OCI-LY7 (cell line): ENCODE measurements at regions not wholly inside any gene's neighbourhood (a gene's known extent, or its start where the extent isn't known, plus 50 kb on each side); places are given as distances from the start of the nearest gene placed in this dataset.
A peak's percentile ranks its signal among the peaks of the same experiment; 100 is the strongest.

Experiments
- BruUV-seq: library from RNA; stranded (reverse); fragments of 400-500 nt; replicated peaks from 2 replicates; lab custom pipeline; 2021; lab: Mats Ljungman, UMichigan
- CTCF ChIA-PET: fragments of 300-600 bp; sonication (Branson Sonifier 250); formaldehyde crosslinking; loops from one replicate; lab custom pipeline; 2022; ENCODE audit warnings: antibody characterized with exemption; ENCODE audit not compliant: unreplicated experiment; lab: Charles Lee
- POLR2A ChIA-PET: fragments of 300-600 bp; sonication (Branson Sonifier 250); formaldehyde crosslinking; loops from one replicate; lab custom pipeline; 2022; ENCODE audit warnings: antibody characterized with exemption; lab: Charles Lee
- DNase-seq: peaks from one replicate; pipeline ENCODE4 v3.0.0-alpha.2; 2015; ENCODE audit warnings: low spot score
- H2AFZ ChIP-seq: fragments of 200-600 bp; sonication (generic), shearing (Covaris generic); 2 replicates; pipeline ENCODE4 v1.6.1; 2014; ENCODE audit warnings: mild to moderate bottlenecking, antibody characterized with exemption, low read length, moderate library complexity
- H3K27ac ChIP-seq: fragments of 200-600 bp; sonication (generic); 2 replicates; pipeline ENCODE4 v1.5.1; 2014; ENCODE audit warnings: mixed run types, low read depth, mild to moderate bottlenecking, moderate library complexity, low read length, inconsistent platforms; ENCODE audit not compliant: poor library complexity, severe bottlenecking
- H3K36me3 ChIP-seq: fragments of 200-600 bp; sonication (generic); 2 replicates; pipeline ENCODE4 v1.6.1; 2014; ENCODE audit warnings: mild to moderate bottlenecking, antibody characterized with exemption, low read length, moderate library complexity, mixed read lengths; ENCODE audit not compliant: insufficient read depth
- H3K4me1 ChIP-seq: fragments of 200-600 bp; sonication (generic); 2 replicates; pipeline ENCODE4 v1.5.1; 2014; ENCODE audit warnings: mild to moderate bottlenecking, low read length; ENCODE audit not compliant: insufficient read depth, poor library complexity, severe bottlenecking
- H3K4me2 ChIP-seq: fragments of 200-600 bp; sonication (generic); 2 replicates; pipeline ENCODE4 v1.6.1; 2014; ENCODE audit warnings: mild to moderate bottlenecking, low read length
- H3K4me3 ChIP-seq: fragments of 200-600 bp; sonication (generic); 2 replicates; pipeline ENCODE4 v1.5.1; 2014; ENCODE audit warnings: mild to moderate bottlenecking, low read depth, low read length; ENCODE audit not compliant: poor library complexity, severe bottlenecking
- H3K79me2 ChIP-seq: fragments of 200-600 bp; sonication (generic); 2 replicates; pipeline ENCODE4 v1.6.1; 2016; ENCODE audit warnings: low read depth, mild to moderate bottlenecking, low read length, moderate library complexity, mixed read lengths; ENCODE audit not compliant: insufficient read depth
- H3K9me2 ChIP-seq: fragments of 200-600 bp; sonication (generic); 2 replicates; pipeline ENCODE4 v1.6.1; 2016; ENCODE audit warnings: mild to moderate bottlenecking, low read length, mixed read lengths; ENCODE audit not compliant: insufficient read depth
- H3K9me3 ChIP-seq: fragments of 200-600 bp; sonication (generic); 2 replicates; pipeline ENCODE4 v1.6.1; 2014; ENCODE audit warnings: mild to moderate bottlenecking, mixed run types, low read length, mixed read lengths
- H4K20me1 ChIP-seq: fragments of 200-600 bp; sonication (generic); 2 replicates; pipeline ENCODE4 v1.6.1; 2014; ENCODE audit warnings: mild to moderate bottlenecking, antibody characterized with exemption, low read length, moderate library complexity, mixed read lengths; ENCODE audit not compliant: insufficient read depth
- EZH2phosphoT487 ChIP-seq: fragments of 200-600 bp; sonication (generic); IDR thresholded peaks from 2 replicates; pipeline ENCODE4 v1.6.1; 2018; ENCODE audit warnings: low read depth, borderline replicate concordance, mild to moderate bottlenecking, mixed run types, antibody characterized with exemption, low read length, moderate library complexity, mixed read lengths
- intact Hi-C: fragments of 100-400 bp; cut with micrococcal nuclease; formaldehyde crosslinking; loops from one replicate; pipeline ENCODE4 v1.10.0; 2022; ENCODE audit not compliant: unreplicated experiment
- TF ChIP-seq, protein P1 (sequence below): fragments of 200-600 bp; sonication (generic); conservative IDR thresholded peaks from 2 replicates; pipeline ENCODE4 v1.5.1; 2014; ENCODE audit warnings: mild to moderate bottlenecking, antibody characterized with exemption, low read length, moderate library complexity, mixed read lengths

DNA sequence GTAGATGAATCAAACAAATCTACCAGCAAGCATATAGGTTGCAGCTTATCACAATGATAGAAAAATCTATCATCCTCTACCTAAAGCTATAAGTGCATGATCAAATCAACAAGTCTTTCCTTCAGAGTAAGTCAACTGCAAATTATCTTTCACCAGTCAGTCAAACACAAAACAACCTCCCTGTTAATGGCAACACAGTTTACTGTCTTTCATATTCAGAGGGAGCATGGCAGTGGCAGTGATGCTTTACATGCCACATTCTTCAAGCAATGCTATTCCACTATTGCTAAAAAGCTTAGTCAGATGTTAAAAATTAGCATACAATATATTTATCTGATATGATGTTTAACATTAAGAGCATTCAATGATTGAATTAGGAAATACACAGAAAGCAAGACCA, 245.1 kb upstream of the KLHL4 start:
- H3K36me3 ChIP-seq, result no peaks in the 10 kb centered on the region
- H3K27ac ChIP-seq, result no peak overlapping the region
- no peaks in the 10 kb centered on the region for H3K9me3 ChIP-seq
- no peak overlapping the region for H3K4me2 ChIP-seq
- intact Hi-C loops, result no loop called here
- no peaks in the 10 kb centered on the region for H3K4me1 ChIP-seq
- no TSS peak for BruUV-seq
- no peaks in the 10 kb centered on the region for H4K20me1 ChIP-seq
- no peak overlapping the region for H2AFZ ChIP-seq
- TF ChIP-seq, protein P1, sequence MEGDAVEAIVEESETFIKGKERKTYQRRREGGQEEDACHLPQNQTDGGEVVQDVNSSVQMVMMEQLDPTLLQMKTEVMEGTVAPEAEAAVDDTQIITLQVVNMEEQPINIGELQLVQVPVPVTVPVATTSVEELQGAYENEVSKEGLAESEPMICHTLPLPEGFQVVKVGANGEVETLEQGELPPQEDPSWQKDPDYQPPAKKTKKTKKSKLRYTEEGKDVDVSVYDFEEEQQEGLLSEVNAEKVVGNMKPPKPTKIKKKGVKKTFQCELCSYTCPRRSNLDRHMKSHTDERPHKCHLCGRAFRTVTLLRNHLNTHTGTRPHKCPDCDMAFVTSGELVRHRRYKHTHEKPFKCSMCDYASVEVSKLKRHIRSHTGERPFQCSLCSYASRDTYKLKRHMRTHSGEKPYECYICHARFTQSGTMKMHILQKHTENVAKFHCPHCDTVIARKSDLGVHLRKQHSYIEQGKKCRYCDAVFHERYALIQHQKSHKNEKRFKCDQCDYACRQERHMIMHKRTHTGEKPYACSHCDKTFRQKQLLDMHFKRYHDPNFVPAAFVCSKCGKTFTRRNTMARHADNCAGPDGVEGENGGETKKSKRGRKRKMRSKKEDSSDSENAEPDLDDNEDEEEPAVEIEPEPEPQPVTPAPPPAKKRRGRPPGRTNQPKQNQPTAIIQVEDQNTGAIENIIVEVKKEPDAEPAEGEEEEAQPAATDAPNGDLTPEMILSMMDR, result no peak
- TF ChIP-seq EZH2phosphoT487, result no peak
- no peak overlapping the region for H3K4me3 ChIP-seq
- H3K9me2 ChIP-seq, result no peaks in the 10 kb centered on the region
- DNase-seq, result no peak
- no peaks in the 10 kb centered on the region for H3K79me2 ChIP-seq
- ChIA-PET CTCF (no interaction called here), POLR2A (no interaction called here)

DNA sequence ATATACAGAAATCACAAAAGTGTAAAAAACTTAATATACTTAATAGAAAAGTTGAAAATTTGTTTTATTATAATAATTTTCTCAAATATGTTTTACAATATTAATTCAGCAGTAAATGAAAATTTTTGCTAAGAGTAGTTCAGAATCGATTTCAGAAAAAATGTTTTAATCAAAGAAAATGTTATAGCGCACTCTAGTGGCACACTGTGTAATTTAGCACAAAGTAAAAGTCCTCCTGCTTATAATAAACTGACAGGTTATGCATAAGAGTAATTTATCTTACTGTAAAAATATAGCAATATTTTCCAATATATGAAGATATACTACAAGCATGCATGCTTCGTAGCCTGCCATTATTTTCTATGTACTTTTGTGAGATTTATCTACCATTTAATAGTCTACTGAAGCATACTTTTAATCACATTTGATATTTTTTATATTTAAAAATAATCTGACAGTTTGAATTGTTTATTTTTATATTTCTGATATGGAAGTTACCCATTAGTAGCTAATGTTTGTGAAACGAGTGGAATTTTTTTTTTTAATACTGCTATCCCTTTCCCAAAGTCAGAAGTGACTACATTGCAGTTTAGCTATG, 217.9 kb upstream of the KLHL4 start:
- intact Hi-C loops, result no loop called here
- no TSS peak for BruUV-seq
- no peak overlapping the region for H3K4me2 ChIP-seq
- H3K27ac ChIP-seq, result no peak overlapping the region
- H2AFZ ChIP-seq, result no peak overlapping the region
- ChIA-PET POLR2A (no interaction called here), CTCF (no interaction called here)
- H3K79me2 ChIP-seq, result no peaks in the 10 kb centered on the region
- peak; percentile 16 for DNase-seq
- H3K4me1 ChIP-seq, result no peaks in the 10 kb centered on the region
- H4K20me1 ChIP-seq, result no peaks in the 10 kb centered on the region
- no peak overlapping the region for H3K4me3 ChIP-seq
- no peaks in the 10 kb centered on the region for H3K36me3 ChIP-seq
- TF ChIP-seq EZH2phosphoT487, result no peak
- TF ChIP-seq, protein P1, result peak; percentile 75
- H3K9me2 ChIP-seq, result no peaks in the 10 kb centered on the region
- H3K9me3 ChIP-seq, result no peaks in the 10 kb centered on the region

DNA sequence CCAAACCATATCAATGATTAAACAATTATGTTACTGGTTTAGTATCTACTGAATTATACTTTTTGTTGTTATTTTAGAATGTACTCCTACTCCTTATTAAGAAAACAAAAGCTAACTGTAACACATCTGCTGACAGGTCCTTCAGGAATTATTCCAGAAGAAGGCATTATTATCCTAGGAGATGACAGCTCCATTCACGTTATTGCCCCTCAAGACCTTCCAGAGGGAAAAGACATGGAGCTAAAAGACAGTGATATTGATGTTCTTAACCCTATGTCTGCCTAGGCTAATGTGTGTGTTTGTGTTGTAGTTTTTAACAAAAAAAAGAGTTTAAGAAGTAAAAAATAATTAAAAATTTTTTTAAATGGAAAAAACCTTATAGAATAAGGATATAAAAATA, 206.8 kb upstream of the KLHL4 start:
- BruUV-seq, result no TSS peak
- Histone ChIP-seq H4K20me1 (no peaks in the 10 kb centered on the region), H3K4me2 (no peak overlapping the region), H3K4me1 (no peaks in the 10 kb centered on the region), H2AFZ (no peak overlapping the region), H3K9me2 (no peaks in the 10 kb centered on the region), H3K36me3 (no peaks in the 10 kb centered on the region), H3K9me3 (no peaks in the 10 kb centered on the region), H3K4me3 (no peak overlapping the region), H3K79me2 (no peaks in the 10 kb centered on the region), H3K27ac (no peak overlapping the region)
- intact Hi-C loops, result no loop called here
- TF ChIP-seq, protein P1, result no peak
- TF ChIP-seq EZH2phosphoT487, result no peak
- DNase-seq, result no peak
- ChIA-PET POLR2A (no interaction called here), CTCF (no interaction called here)
